Lower leg skin (tissue), 3 donors: ENCODE measurements at regions not wholly inside any gene's neighbourhood (a gene's known extent, or its start where the extent isn't known, plus 50 kb on each side); places are given as distances from the start of the nearest gene placed in this dataset.
"Not testable (repeated sequence)": the region's sequence is repeated elsewhere in the genome, so short reads cannot be mapped to it uniquely, and the experiment has no call there.

Source experiments
- POLR2A ChIP-seq, 2 donors: fragments of 450-650 bp; IDR thresholded peaks; one replicate each; pipeline ENCODE4 v1.6.1; 2016 to 2017; ENCODE audit warnings: antibody characterized with exemption in 2 of 2, mild to moderate bottlenecking in 1 of 2, moderate library complexity in 1 of 2
- TF ChIP-seq, protein P1 (sequence below), 3 donors: fragments of 450-650 bp; IDR thresholded peaks; one replicate each; pipeline ENCODE4 v1.5.1; 2016; ENCODE audit warnings: antibody characterized with exemption in 3 of 3, mild to moderate bottlenecking in 3 of 3, moderate library complexity in 2 of 3

DNA sequence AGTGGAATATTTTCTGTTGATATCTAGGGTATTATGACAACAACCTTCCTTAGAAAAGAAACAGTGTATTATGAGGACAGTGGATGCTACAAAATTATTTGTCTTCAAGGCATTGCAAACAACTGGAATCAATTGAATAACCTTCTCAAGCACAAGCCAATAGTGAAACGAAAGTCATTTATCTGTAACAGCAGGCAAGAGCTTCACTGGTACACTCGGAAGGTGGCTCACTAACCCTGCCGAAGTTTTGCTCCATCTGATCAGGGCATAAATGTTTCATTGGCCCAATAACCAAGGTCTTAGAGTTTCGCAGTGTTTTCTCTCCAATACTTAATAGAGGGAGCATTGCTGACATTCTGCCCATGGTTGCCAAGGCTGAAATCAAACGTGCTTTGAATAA is 5278.7 kb upstream of the TPTE start:
- TF ChIP-seq, protein P1, sequence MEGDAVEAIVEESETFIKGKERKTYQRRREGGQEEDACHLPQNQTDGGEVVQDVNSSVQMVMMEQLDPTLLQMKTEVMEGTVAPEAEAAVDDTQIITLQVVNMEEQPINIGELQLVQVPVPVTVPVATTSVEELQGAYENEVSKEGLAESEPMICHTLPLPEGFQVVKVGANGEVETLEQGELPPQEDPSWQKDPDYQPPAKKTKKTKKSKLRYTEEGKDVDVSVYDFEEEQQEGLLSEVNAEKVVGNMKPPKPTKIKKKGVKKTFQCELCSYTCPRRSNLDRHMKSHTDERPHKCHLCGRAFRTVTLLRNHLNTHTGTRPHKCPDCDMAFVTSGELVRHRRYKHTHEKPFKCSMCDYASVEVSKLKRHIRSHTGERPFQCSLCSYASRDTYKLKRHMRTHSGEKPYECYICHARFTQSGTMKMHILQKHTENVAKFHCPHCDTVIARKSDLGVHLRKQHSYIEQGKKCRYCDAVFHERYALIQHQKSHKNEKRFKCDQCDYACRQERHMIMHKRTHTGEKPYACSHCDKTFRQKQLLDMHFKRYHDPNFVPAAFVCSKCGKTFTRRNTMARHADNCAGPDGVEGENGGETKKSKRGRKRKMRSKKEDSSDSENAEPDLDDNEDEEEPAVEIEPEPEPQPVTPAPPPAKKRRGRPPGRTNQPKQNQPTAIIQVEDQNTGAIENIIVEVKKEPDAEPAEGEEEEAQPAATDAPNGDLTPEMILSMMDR (IDR thresholded peaks at IDR 0.05) = not testable (repeated sequence)
- TF ChIP-seq POLR2A (IDR thresholded peaks at IDR 0.05) = not testable (repeated sequence)
